ENCODE measurements at regions not wholly inside any gene's neighbourhood (a gene's known extent, or its start where the extent isn't known, plus 50 kb on each side); places are given as distances from the start of the nearest gene placed in this dataset.

GRCh38 chr2:190137561-190137960 is 75.0 kb upstream of the MSTN start:
- H2AFZ ChIP-seq (ENCODE audit: low read depth, low read length), result no peak overlapping the region
- no peaks in the 10 kb centered on the region for H3K79me2 ChIP-seq (ENCODE audit: control insufficient read depth, insufficient read depth, low read length)
- CTCF ChIA-PET (ENCODE audit: low intra/inter-chr PET ratio), result no interaction called here
- no peaks in the 10 kb centered on the region for H3K36me3 ChIP-seq (ENCODE audit: control insufficient read depth, insufficient read depth, low read length)
- intact Hi-C loops (cut with micrococcal nuclease), result no loop called here
- H3K27me3 ChIP-seq (ENCODE audit: control insufficient read depth in 2 of 2, insufficient read depth in 2 of 2, low read length in 2 of 2), result no peaks in the 10 kb centered on the region
- no peak overlapping the region for H3K4me2 ChIP-seq (ENCODE audit: insufficient read depth, low read length)
- H3K9me3 ChIP-seq (replicated peaks; ENCODE audit: control insufficient read depth, insufficient read depth, low read depth, low read length), result peaks cover 1% of the 10 kb centered on the region; the same call in 1 of the 2 replicates
- no peak overlapping the region for H3K9ac ChIP-seq (ENCODE audit: insufficient read depth in 1 of 2, low read depth in 2 of 2, low read length in 2 of 2)
- POLR2A ChIA-PET, result no interaction called here
- no peak overlapping the region for H3K4me3 ChIP-seq
- no TSS peak for BruUV-seq (replicated peaks)
- WGBS (ENCODE audit: insufficient coverage, low coverage, missing lambda C conversion rate), result 30% methylated on average over 2 of the region's 2 CpGs
- DNase-seq (ENCODE audit: extremely low read depth in 1 of 4, low spot score in 3 of 4), result no peak
- no peaks in the 10 kb centered on the region for H3K9me1 ChIP-seq (ENCODE audit: control insufficient read depth, insufficient read depth, low read length)
- H3K4me1 ChIP-seq (replicated peaks in 1 of 2; ENCODE audit: control insufficient read depth in 2 of 2, insufficient read depth in 2 of 2, low read length in 2 of 2), result no peaks in the 10 kb centered on the region; a peak in 1 of 5 replicates
- ATAC-seq, result no peak
- in situ Hi-C loops (cut with MboI), result no loop called here
- H4K20me1 ChIP-seq (replicated peaks; ENCODE audit: control insufficient read depth, insufficient read depth, low read length), result no peaks in the 10 kb centered on the region
- H3K27ac ChIP-seq (ENCODE audit: extremely low read depth, low read depth, low read length), result no peak overlapping the region
- FAIRE-seq, result no peak
- no peak for TF ChIP-seq FOXP1 (CRISPR knock-in tag; IDR thresholded peaks at IDR 0.05)
- TF ChIP-seq ZC3H8 (IDR thresholded peaks at IDR 0.05), result no peak
- no peak for TF ChIP-seq RERE (CRISPR knock-in tag; IDR thresholded peaks at IDR 0.05; ENCODE audit: borderline replicate concordance)
- TF ChIP-seq ZBTB40 (IDR thresholded peaks at IDR 0.05), result no peak
- TF ChIP-seq ZBTB40 (CRISPR knock-in tag; IDR thresholded peaks at IDR 0.05), result no peak
- TF ChIP-seq NBN (IDR thresholded peaks at IDR 0.05; ENCODE audit: low read depth), result no peak
- TF ChIP-seq PHF8 (IDR thresholded peaks at IDR 0.05; ENCODE audit: borderline replicate concordance, low read length), result no peak
- TF ChIP-seq FOXK1 (CRISPR knock-in tag; IDR thresholded peaks at IDR 0.05; ENCODE audit: borderline replicate concordance), result no peak
- TF ChIP-seq RB1 (IDR thresholded peaks at IDR 0.05; ENCODE audit: low read depth), result no peak
- no peak for TF ChIP-seq SRSF7 (optimal IDR thresholded peaks at IDR 0.05; ENCODE audit: low read depth, low read length)
